GM18505 (cell line): ENCODE measurements at regions not wholly inside any gene's neighbourhood (a gene's known extent, or its start where the extent isn't known, plus 50 kb on each side); places are given as distances from the start of the nearest gene placed in this dataset.
"Not testable (repeated sequence)": the region's sequence is repeated elsewhere in the genome, so short reads cannot be mapped to it uniquely, and the experiment has no call there.

Source experiments
- ATAC-seq: cut with Tn5 transposase; IDR thresholded peaks from one replicate; pipeline ENCODE4 v1.9.1; 2021; ENCODE audit not compliant: unreplicated experiment
- POLR2A ChIP-seq: IDR thresholded peaks from 4 replicates; pipeline ENCODE4 v1.6.1; 2011; ENCODE audit warnings: borderline replicate concordance; ENCODE audit not compliant: insufficient read depth, insufficient read length; ENCODE audit errors: extremely low read depth

DNA sequence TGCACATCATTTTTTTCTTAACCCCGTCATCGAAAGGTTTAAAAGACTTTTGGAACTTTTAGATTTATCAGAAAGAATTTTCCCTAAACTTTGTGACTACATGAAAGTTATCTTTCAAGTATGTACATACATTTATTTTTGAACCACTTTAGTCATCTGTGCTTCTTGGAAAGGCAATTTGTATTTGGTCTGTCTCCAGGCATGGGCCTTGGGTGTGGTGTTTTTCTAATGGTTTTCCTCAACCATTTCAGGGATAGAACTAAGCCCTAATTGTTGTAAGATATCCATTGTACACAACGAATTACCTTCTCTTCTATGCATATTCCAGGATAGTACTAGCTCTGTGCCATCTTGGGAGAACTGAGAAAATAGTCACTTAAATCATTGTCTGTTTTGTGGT, 191.5 kb upstream of the RPL34 start:
- no peak for ATAC-seq
- no peak for TF ChIP-seq POLR2A

DNA sequence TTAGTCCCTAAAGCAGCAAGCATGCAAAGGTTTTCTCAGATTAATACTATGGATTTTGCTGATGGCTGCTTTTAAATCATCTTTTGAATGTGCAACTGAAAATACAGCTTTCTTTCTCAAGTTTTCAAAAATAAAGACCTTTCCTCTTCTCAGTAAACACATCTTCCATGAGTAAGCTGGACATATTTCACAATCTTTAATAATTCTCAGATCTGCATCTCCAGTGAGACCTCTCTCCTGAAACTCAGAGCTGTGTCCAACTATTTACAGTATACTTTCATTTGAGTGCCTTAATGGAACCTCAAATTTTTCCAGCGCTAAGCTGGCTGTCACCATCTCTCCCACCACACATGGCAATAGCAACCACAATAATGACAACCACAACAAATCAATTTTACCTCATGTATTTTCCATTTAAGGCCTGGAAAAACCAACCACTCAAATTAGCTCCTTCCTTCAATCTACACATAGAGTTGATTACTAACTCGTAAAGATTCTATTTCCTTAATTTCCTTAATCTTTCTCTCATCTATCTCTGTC, 192.4 kb upstream of the RPL34 start:
- no peak for TF ChIP-seq POLR2A
- ATAC-seq = no peak

DNA sequence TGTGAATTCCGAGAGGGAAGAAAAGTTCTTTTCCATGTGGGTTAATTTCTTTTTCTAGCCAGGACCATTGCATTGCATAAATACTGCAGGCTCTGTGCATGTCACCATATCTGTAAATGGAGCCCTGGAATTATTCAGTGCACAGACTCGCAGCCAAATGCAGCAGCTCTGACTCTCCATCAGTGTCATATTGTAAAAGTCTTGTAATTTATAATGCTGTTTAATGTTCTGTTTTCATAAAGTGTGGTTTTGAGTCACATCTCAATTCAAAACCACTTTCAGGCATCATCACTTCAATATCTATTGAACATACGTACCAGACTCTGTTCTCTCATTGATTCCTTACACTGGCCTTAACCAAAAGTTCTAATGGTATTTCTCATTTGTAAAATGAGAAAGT, 193.9 kb upstream of the RPL34 start:
- TF ChIP-seq POLR2A = no peak
- ATAC-seq = no peak

- no peak for TF ChIP-seq POLR2A
- ATAC-seq = no peak
Measured at GRCh38 chr4:108425988-108426387, 194.4 kb upstream of the RPL34 start.

GRCh38 chr4:108417923-108418322, 202.5 kb upstream of the RPL34 start:
- no peak for ATAC-seq

DNA sequence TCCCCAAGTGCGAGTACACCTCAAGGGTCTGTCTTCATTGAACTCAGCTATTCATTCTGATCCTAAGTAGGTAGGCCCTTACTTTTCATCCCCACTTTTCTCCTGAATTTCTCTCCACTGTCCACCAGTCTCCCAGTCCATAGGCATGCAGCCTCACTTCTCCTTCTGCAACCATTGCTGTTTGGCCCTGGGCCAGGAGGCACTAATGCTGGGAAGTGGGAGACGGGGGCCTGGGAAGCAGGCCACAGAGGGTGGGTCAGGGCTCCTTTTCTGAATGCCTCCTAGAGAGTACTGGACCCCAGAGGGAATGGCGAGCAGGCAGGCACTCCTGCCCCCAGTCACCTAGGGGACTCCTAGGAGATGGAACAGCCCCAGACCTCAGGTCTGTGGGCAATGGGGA, 203.5 kb upstream of the RPL34 start:
- no peak for ATAC-seq

More at GRCh38 chr4:108417923-108418322, 202.5 kb upstream of the RPL34 start:
- no peak for TF ChIP-seq POLR2A

GRCh38 chr4:108415389-108415788, 205.0 kb upstream of the RPL34 start:
- no peak for TF ChIP-seq POLR2A
- no peak for ATAC-seq

More for the DNA sequence above, 203.5 kb upstream of the RPL34 start:
- TF ChIP-seq POLR2A = no peak

GRCh38 chr4:108411836-108412235, 208.5 kb upstream of the RPL34 start:
- TF ChIP-seq POLR2A = no peak
- ATAC-seq = no peak

- ATAC-seq = not testable (repeated sequence)
Measured at GRCh38 chr4:108409691-108410090, 210.7 kb upstream of the RPL34 start.

DNA sequence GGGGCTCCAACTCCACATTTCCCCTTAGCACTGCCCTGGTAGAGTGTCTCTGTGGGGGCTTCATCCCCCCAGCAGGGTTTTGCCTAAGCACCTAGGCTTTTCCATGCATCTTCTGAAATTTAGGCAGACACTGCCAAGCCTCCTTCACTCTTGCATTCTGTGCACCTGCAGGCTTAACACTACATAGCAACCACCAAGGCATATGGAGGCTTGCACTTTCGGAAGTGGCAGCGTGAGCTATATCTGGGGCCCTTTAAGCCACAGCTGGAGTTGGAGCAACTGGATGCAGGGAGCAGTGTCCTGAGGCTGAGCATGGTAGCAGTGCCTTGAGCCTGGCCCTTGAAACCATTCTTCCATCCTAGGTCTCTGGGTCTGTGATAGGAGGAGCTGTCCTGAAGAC, 214.8 kb upstream of the RPL34 start:
- no peak for ATAC-seq
- TF ChIP-seq POLR2A = no peak

GRCh38 chr4:108400309-108400708, 220.1 kb upstream of the RPL34 start:
- ATAC-seq = no peak

GRCh38 chr4:108399610-108400265, 220.6 kb upstream of the RPL34 start:
- TF ChIP-seq POLR2A = no peak

More at GRCh38 chr4:108400309-108400708, 220.1 kb upstream of the RPL34 start:
- TF ChIP-seq POLR2A = no peak

DNA sequence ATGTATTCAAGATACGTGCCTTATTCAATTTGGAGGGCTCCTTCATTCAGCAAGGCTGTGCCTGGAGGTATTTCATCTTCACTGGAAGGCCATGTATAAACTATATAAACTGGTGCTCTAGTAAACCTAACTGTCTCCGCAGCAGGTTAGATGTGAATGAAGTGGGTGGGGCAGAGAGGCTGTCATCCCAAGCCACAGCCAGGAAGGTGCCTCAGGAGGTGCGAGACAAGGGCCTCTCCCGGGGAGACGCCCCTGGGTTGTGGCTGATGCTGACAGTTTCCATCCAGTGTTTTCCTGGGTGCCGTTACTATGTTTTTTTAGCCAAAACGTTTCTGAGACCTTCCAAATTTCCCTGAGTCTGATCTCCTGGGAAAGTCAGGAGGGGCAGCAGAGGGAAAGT, 221.5 kb upstream of the RPL34 start:
- no peak for ATAC-seq
- TF ChIP-seq POLR2A = no peak

More at GRCh38 chr4:108399610-108400265, 220.6 kb upstream of the RPL34 start:
- no peak for ATAC-seq

GRCh38 chr4:108398316-108398715, 222.1 kb upstream of the RPL34 start:
- TF ChIP-seq POLR2A = no peak
- ATAC-seq = no peak
